Nephron (organoid): ENCODE measurements at regions not wholly inside any gene's neighbourhood (a gene's known extent, or its start where the extent isn't known, plus 50 kb on each side); places are given as distances from the start of the nearest gene placed in this dataset.

Experiments
- H3K27ac Mint-ChIP-seq, 3 experiments: 2 replicates each; pipeline ENCODE4 v1.8.0; 2020; ENCODE audit warnings: mixed read lengths in 3 of 3, mild to moderate bottlenecking in 2 of 3, moderate library complexity in 1 of 3
- H3K27me3 Mint-ChIP-seq: 2 replicates; pipeline ENCODE4 v1.8.0; 2021; ENCODE audit warnings: low read depth, mild to moderate bottlenecking, moderate library complexity, mixed read lengths
- H3K36me3 Mint-ChIP-seq: 2 replicates; pipeline ENCODE4 v1.8.0; 2020; ENCODE audit warnings: low read depth, mixed read lengths
- H3K4me1 Mint-ChIP-seq: 2 replicates; pipeline ENCODE4 v1.8.0; 2020; ENCODE audit warnings: mixed read lengths
- H3K4me3 Mint-ChIP-seq, 3 experiments: 2 replicates each; pipeline ENCODE4 v1.8.0; 2020; ENCODE audit warnings: mild to moderate bottlenecking in 3 of 3, mixed read lengths in 3 of 3, moderate library complexity in 2 of 3
- H3K9me3 Mint-ChIP-seq: 2 replicates; pipeline ENCODE4 v1.8.0; 2020; ENCODE audit warnings: mixed read lengths
- TF ChIP-seq, protein P1 (sequence below), 3 experiments: fragments of 200-600 bp; sonication (generic); IDR thresholded peaks; one replicate each; pipeline ENCODE4 v1.5.0; 2021; ENCODE audit warnings: antibody characterized with exemption in 3 of 3; ENCODE audit not compliant: unreplicated experiment in 3 of 3

DNA sequence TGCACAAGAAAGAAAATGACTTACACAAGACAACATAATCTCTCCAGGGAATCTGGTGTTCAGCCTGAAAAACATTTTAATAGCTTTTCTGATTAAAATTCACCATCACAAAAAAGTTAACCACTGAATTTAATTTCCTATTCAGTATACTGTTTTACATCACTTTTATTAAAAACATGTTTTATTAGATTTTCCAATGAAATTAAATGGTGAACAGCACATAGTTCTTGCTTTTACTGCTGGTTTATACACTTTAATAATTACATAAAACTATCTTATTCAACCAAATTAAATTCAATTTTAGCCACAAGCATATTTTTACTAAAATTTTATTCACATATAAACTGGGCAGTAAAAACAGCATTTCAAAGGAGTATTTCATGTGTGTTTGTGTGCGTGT, 138.3 kb downstream of the NOL4 start:
- Mint-ChIP-seq H3K9me3 (no peaks in the 10 kb centered on the region), H3K4me1 (no peaks in the 10 kb centered on the region), H3K4me3 (no peak overlapping the region), H3K36me3 (no peaks in the 10 kb centered on the region), H3K27ac (no peak overlapping the region), H3K27me3 (no peaks in the 10 kb centered on the region)
- TF ChIP-seq, protein P1, sequence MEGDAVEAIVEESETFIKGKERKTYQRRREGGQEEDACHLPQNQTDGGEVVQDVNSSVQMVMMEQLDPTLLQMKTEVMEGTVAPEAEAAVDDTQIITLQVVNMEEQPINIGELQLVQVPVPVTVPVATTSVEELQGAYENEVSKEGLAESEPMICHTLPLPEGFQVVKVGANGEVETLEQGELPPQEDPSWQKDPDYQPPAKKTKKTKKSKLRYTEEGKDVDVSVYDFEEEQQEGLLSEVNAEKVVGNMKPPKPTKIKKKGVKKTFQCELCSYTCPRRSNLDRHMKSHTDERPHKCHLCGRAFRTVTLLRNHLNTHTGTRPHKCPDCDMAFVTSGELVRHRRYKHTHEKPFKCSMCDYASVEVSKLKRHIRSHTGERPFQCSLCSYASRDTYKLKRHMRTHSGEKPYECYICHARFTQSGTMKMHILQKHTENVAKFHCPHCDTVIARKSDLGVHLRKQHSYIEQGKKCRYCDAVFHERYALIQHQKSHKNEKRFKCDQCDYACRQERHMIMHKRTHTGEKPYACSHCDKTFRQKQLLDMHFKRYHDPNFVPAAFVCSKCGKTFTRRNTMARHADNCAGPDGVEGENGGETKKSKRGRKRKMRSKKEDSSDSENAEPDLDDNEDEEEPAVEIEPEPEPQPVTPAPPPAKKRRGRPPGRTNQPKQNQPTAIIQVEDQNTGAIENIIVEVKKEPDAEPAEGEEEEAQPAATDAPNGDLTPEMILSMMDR (IDR thresholded peaks at IDR 0.05; ENCODE audit: unreplicated experiment in 3 of 3): no peak

DNA sequence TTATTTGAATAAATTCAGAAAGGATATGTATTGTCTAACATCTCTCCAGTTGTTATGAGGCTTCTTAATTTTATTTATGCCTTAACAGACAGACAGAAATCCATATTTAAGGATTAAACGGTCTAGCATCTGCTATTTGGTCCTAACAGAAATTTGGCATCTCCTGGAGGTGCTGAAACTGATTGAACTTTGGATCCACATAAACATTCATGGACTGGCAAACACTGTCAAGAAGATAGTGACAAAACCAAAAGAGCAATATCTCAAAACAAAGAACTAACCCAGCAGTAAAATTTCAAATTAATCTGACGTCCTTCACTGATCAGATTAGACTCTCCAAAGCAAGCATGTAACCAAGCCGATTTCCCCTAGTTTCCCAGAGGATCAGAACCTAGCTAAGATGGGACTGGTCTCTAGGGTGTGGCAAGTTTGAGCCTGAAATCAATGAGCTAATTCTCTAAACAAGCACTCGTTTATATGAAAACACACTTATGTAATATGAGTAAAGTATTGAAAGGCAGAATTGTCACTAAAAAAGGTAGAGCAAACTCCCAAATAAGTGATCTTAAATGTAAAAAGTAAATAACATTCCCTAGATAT, 139.5 kb downstream of the NOL4 start:
- no peaks in the 10 kb centered on the region for H3K4me1 Mint-ChIP-seq
- TF ChIP-seq, protein P1 (IDR thresholded peaks at IDR 0.05; ENCODE audit: unreplicated experiment in 3 of 3): no peak
- no peaks in the 10 kb centered on the region for H3K36me3 Mint-ChIP-seq
- no peaks in the 10 kb centered on the region for H3K9me3 Mint-ChIP-seq
- no peak overlapping the region for H3K27ac Mint-ChIP-seq
- H3K4me3 Mint-ChIP-seq: no peak overlapping the region
- no peaks in the 10 kb centered on the region for H3K27me3 Mint-ChIP-seq

DNA sequence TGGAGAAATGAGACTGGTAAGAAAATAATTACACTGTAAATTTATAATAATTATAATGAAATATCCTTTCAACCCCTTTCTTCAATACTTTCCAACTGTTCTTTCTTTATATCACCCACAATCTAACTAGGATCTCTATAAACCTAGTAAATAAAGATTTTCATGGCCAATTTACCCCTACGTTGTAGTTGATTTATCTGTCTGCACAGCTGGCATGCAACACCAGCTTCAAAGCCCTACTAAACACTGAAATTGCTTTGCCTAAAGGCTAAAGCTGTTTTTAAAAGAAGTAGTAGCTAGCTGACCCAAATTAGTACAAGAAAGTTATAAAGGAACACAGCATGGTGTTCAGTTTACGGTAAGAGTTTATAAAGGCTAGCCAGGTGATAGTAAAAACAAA, 140.1 kb downstream of the NOL4 start:
- TF ChIP-seq, protein P1 (IDR thresholded peaks at IDR 0.05; ENCODE audit: unreplicated experiment in 3 of 3): no peak
- Mint-ChIP-seq H3K36me3 (no peaks in the 10 kb centered on the region), H3K4me1 (no peaks in the 10 kb centered on the region), H3K27ac (no peak overlapping the region), H3K27me3 (no peaks in the 10 kb centered on the region), H3K4me3 (no peak overlapping the region), H3K9me3 (no peaks in the 10 kb centered on the region)

DNA sequence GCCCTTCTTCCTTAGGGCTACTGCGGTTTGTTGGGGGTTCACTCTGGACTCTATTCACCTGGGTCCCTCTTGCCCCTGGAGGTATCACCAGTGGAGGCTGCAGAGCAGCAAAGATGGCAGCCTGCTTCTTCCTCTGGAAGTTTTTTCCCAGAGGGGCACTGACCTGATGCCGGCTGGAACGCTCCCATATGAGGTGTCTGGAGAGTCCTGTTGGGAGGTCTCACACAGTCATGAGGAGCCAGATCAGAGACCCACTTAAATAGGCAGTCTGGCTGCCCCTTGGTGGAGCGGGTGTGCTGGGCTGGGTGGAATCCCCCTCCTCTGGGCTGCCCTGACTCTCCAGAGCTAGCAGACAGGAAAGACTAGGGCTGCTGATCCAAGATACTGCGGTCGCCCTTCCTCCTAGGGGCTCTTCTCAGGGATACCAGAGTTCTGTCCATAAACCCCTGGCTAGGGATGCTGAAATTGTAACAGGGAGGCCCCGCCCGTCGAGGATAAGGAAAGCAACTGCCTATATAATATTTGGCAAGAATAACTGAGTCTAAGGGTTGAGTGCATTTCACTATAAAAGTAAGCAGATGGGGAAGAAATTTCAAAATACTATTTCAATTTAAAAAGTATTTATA, 140.7 kb downstream of the NOL4 start:
- H3K27ac Mint-ChIP-seq: no peak overlapping the region

DNA sequence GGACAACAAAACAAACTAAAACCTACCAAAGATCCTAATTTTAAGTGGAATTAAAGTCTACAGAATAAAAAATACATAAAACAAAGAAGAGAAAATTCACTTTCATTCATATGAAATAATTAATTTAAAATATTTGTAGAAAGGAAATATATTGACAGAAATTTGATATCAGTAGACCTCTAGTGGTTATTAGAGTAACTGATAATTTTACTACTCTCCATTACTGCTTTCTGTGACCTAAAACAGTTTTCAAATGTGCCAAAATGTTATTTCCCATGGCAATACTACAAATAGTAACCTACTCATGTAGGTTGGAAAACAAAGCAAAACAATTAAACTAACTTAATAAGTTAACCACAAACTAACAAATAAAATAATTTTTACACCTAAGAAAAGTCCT, 147.1 kb downstream of the NOL4 start:
- Mint-ChIP-seq H3K27ac (no peak overlapping the region), H3K4me3 (no peak overlapping the region), H3K36me3 (no peaks in the 10 kb centered on the region), H3K9me3 (no peaks in the 10 kb centered on the region), H3K27me3 (no peaks in the 10 kb centered on the region), H3K4me1 (no peaks in the 10 kb centered on the region)
- TF ChIP-seq, protein P1 (IDR thresholded peaks at IDR 0.05; ENCODE audit: unreplicated experiment in 3 of 3): peak; percentile 13 to 34 (median 24)

More for the DNA sequence above, 140.7 kb downstream of the NOL4 start:
- no peaks in the 10 kb centered on the region for H3K4me1 Mint-ChIP-seq
- TF ChIP-seq, protein P1 (IDR thresholded peaks at IDR 0.05; ENCODE audit: unreplicated experiment in 3 of 3): no peak
- no peaks in the 10 kb centered on the region for H3K27me3 Mint-ChIP-seq
- H3K36me3 Mint-ChIP-seq: no peaks in the 10 kb centered on the region
- no peak overlapping the region for H3K4me3 Mint-ChIP-seq
- no peaks in the 10 kb centered on the region for H3K9me3 Mint-ChIP-seq
